ENCODE measurements at regions not wholly inside any gene's neighbourhood (a gene's known extent, or its start where the extent isn't known, plus 50 kb on each side); places are given as distances from the start of the nearest gene placed in this dataset.

DNA sequence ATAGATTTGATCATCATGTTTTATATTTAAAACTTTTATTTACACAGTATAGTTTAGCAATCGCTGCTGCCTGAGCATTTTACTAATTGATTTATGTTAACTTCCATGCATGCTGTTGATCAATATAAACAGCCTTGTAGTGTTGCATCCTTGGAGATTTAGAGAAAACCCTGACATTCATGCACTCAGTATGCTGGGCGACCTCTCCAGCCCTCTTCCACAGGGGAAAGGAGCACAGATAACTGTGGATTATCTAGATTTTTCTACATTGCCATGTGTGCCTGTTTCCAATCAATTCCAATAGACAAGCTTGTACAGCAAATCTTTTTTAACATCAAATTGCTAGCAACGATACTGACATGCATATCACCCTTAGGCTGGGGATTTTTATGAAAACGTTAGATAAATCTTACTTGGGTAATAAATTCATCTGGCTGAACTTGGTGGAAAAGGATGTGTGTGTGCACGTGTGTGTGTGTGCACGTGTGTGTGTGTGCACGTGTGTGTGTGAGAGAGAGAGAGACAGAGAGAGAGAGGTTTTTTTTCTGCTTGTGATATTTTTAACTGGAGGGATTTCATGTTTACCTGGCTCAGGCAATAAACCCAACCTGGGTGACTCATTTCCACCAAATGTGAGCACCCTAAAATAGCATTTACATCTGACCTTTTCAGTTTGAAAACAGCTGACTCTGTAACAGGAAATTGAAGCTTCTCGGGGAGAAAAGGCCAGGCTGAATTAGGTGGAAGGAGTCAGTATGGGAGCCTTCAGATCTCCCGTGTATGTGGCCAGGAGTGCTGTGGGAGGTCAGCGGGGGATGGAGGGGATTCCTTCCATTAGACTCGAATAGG is 339.8 kb downstream of the PRDM2 start:
- DNase-seq (ENCODE audit: low read depth in 2 of 2), result no peak

- DNase-seq (ENCODE audit: low read depth in 2 of 2), result no peak
Measured at GRCh38 chr1:14049965-14050364, 350.0 kb downstream of the PRDM2 start.

GRCh38 chr1:14055442-14056223 is 355.6 kb downstream of the PRDM2 start:
- no peak for DNase-seq (ENCODE audit: low read depth in 2 of 2)

GRCh38 chr1:14057640-14058039 is 357.7 kb downstream of the PRDM2 start:
- DNase-seq (ENCODE audit: low read depth in 2 of 2), result no peak

DNA sequence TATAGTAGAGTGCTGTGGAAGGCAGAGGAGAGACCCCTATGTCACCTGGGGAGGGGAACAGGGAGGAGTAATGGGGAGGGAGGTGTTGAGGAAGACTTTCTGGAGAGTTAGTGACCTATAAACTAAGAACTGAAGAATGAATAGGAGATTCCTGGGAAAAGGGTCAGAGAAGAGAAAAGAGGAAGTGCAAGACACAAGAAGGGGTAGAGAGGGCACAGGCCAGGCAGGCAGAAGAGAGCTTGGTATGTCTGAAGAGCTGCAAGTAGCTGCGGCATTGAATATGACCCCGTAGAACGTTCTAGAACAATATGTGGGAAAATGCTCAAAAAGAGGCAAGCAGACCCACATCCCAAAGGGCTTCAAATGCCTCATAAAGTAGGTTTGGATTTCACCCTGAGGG is 361.2 kb downstream of the PRDM2 start:
- no peak for DNase-seq (ENCODE audit: low read depth in 2 of 2)

DNA sequence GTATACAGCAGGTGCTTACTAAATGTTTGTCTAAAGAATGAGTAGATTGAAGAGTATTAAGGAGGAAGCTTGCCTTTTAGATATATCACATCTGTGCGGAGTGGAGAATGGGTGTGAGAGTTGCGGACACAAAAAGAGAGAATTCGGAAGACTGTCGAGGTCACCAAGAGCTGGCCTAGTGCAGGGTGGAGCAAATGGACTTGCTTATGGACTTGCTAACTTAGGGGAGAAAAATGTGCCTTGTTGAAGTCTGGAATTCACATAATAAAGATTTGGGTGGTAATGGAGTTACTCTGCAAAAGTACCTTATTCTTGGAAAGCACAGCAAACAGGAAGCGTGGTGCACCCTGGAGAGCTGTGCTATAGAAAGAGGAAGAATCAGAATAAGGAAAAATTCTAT is 361.7 kb downstream of the PRDM2 start:
- no peak for DNase-seq (ENCODE audit: low read depth in 2 of 2)

- no peak for DNase-seq (ENCODE audit: low read depth in 2 of 2)
Measured at GRCh38 chr1:14062669-14063068, 362.7 kb downstream of the PRDM2 start.

GRCh38 chr1:14064649-14065442 is 364.9 kb downstream of the PRDM2 start:
- no peak for DNase-seq (ENCODE audit: low read depth in 2 of 2)

GRCh38 chr1:14065486-14065885 is 365.5 kb downstream of the PRDM2 start:
- DNase-seq (ENCODE audit: low read depth in 2 of 2), result no peak

- no peak for DNase-seq (ENCODE audit: low read depth in 2 of 2)
Measured at GRCh38 chr1:14067036-14067435, 367.0 kb downstream of the PRDM2 start.

- no peak for DNase-seq (ENCODE audit: low read depth in 2 of 2)
Measured at GRCh38 chr1:14067711-14068110, 367.7 kb downstream of the PRDM2 start.

- DNase-seq (ENCODE audit: low read depth in 2 of 2), result no peak
Measured at GRCh38 chr1:14071581-14071980, 371.6 kb downstream of the PRDM2 start.

DNA sequence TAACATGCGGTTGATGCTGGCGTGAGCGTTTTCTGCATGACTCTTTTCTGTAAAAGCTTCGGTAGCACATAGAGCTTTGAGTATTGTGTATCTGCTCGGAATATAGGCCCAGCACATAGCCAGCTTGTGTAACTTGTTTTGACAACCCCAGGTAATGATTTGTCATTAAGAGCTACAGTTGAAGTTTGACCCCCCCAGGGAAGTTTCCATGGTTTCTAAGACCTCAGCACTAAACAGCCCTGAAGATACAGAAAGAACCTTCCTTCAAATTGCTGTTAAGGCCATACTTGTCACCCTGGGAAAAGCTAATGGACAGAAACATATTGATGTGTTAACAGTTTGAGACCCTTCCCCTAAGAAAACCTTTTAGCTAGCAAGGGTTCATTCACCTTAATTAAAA is 380.7 kb downstream of the PRDM2 start:
- no peak for DNase-seq (ENCODE audit: low read depth in 2 of 2)

GRCh38 chr1:14082331-14082730 is 382.3 kb downstream of the PRDM2 start:
- no peak for DNase-seq (ENCODE audit: low read depth in 2 of 2)

GRCh38 chr1:14083277-14083676 is 383.3 kb downstream of the PRDM2 start:
- no peak for DNase-seq (ENCODE audit: low read depth in 2 of 2)

GRCh38 chr1:14083706-14084105 is 383.7 kb downstream of the PRDM2 start:
- no peak for DNase-seq (ENCODE audit: low read depth in 2 of 2)

DNA sequence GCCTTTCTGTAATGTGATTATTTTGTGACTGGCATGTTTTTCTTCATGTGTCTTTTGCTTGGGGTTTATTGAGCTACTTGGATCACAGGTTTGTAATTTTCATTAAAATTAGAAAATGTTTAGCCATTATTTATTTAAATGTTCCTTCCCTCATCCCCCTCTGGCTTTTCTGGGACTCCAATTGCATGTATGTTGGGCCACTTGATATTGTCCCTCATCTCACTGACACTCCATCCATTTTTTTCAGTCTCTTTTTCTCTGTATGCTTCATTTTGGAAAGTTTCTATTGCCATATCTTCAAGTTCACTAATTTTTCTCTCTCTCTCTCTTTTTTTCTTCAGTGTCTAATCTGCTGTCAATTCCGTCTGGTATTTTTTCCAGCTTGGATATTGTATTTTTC is 390.1 kb downstream of the PRDM2 start:
- DNase-seq (ENCODE audit: low read depth in 2 of 2), result no peak

DNA sequence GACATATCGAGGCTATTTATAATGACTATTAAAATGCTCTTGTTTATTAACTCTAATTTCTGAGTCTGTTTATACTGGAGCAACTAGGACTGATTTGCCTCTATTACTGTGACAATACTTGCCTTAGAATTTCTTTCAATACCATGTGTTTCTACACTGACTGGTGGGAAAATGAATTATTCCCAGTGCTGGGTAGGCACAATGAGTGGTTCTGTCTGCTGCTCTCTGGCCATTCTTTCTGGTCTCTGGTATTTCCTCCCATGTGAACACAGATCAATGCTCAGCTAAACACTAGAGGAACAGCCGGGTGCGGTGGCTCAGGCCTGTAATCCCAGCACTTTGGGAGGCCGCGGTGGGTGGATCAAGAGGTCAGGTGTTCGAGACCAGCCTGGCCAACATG is 390.5 kb downstream of the PRDM2 start:
- no peak for DNase-seq (ENCODE audit: low read depth in 2 of 2)

- no peak for DNase-seq (ENCODE audit: low read depth in 2 of 2)
Measured at GRCh38 chr1:14094611-14095400, 394.8 kb downstream of the PRDM2 start.

DNA sequence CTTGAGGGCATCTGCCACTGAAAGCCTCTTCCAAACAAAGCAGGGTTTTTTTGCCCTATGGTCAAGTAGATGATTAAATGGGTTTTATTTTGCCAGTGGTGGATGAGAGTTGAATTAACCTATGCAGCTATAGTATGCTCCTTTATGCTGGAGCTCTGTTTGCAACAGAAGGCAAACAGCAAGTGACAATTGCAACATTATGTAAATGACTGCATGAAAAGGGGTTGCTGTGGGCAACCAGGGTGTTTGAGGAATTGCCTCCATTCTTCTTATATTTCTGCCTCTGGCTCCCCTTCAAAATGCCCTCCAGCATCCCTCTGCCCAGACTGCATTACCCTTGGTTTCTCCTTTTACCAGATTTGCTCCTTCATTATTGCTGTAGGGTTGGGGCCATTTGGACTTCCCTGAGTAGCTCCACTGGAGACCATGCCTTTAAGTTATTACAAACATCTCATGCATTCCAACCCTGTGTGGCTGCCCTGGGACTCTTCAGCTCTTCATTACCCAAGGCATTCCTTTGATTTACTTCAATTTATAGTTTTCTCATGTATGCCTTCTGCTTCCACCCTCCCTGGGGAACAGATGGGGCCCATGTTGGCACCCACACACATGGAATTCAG is 398.4 kb downstream of the PRDM2 start:
- no peak for DNase-seq (ENCODE audit: low read depth in 2 of 2)

DNA sequence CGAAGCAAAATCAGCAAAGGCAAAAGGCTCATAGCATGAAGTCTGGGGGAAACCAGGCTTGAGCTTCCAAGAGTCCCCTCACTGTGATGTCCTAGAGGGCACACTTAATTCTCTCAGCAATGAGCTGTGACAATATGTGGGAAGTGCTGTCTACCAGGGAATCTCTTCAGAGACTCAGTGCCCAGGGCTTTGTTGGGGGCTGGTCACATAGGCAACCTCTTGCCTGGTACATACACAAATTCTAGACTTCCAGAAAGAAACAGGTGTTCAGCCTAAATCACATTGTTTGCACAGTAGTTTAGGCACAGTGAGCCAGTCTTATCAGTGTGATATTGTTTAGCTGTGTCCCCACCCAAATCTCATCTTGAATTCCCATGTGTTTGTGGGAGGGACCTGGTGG is 400.5 kb downstream of the PRDM2 start:
- DNase-seq (ENCODE audit: low read depth in 2 of 2), result no peak
